SK-N-SH treated with all-trans-retinoic acid at 6 μM for 48 hours (cell line): ENCODE measurements at regions not wholly inside any gene's neighbourhood (a gene's known extent, or its start where the extent isn't known, plus 50 kb on each side); places are given as distances from the start of the nearest gene placed in this dataset.

Experiments used
- ARNTL ChIP-seq: fragments of 450-650 bp; formaldehyde crosslinking; IDR thresholded peaks from 2 replicates; pipeline ENCODE4 v1.5.0; 2020; ENCODE audit warnings: low read depth, mild to moderate bottlenecking, moderate library complexity, borderline replicate concordance
- CREB5 ChIP-seq: fragments of 250-450 bp; sonication (Bioruptor Pico); IDR thresholded peaks from 2 replicates; pipeline ENCODE4 v1.5.1; 2020; ENCODE audit warnings: low read depth, mild to moderate bottlenecking, moderate library complexity
- CSDC2 ChIP-seq: fragments of 250-450 bp; sonication (Bioruptor Pico); IDR thresholded peaks from 2 replicates; pipeline ENCODE4 v1.5.0; 2020; ENCODE audit warnings: mild to moderate bottlenecking, moderate library complexity
- ESRRG ChIP-seq: fragments of 250-450 bp; sonication (Bioruptor Pico); IDR thresholded peaks from 2 replicates; pipeline ENCODE4 v1.6.1; 2021; ENCODE audit warnings: mild to moderate bottlenecking
- GLIS3 ChIP-seq: fragments of 250-450 bp; sonication (Bioruptor Pico); IDR thresholded peaks from 2 replicates; pipeline ENCODE4 v1.5.0; 2020; ENCODE audit warnings: mild to moderate bottlenecking, moderate library complexity
- ISL1 ChIP-seq: fragments of 250-450 bp; sonication (Bioruptor Pico); IDR thresholded peaks from 2 replicates; pipeline ENCODE4 v2.1.2; 2022; ENCODE audit warnings: mild to moderate bottlenecking, moderate library complexity
- PATZ1 ChIP-seq: fragments of 250-450 bp; sonication (Bioruptor Pico); IDR thresholded peaks from 2 replicates; pipeline ENCODE4 v1.8.0; 2020; ENCODE audit warnings: mild to moderate bottlenecking, moderate library complexity, borderline replicate concordance
- POU6F1 ChIP-seq: fragments of 250-450 bp; sonication (Bioruptor Pico); IDR thresholded peaks from 2 replicates; pipeline ENCODE4 v1.8.0; 2021; ENCODE audit warnings: low read depth, mild to moderate bottlenecking, moderate library complexity, borderline replicate concordance
- TOX ChIP-seq: fragments of 250-450 bp; sonication (Bioruptor Pico); IDR thresholded peaks from 2 replicates; pipeline ENCODE4 v1.8.0; 2021; ENCODE audit warnings: mild to moderate bottlenecking, moderate library complexity, borderline replicate concordance
- ZFP3 ChIP-seq: fragments of 250-450 bp; sonication (Bioruptor Pico); IDR thresholded peaks from 2 replicates; pipeline ENCODE4 v1.5.0; 2020; ENCODE audit warnings: mild to moderate bottlenecking, moderate library complexity
- ZFP30 ChIP-seq: fragments of 450-650 bp; formaldehyde crosslinking; IDR thresholded peaks from 2 replicates; pipeline ENCODE4 v1.5.0; 2022; ENCODE audit warnings: mild to moderate bottlenecking, moderate library complexity
- ZNF565 ChIP-seq: fragments of 450-650 bp; formaldehyde crosslinking; conservative IDR thresholded peaks from 2 replicates; pipeline ENCODE4 v1.5.0; 2020; ENCODE audit warnings: low read depth, mild to moderate bottlenecking, moderate library complexity
- ZNF70 ChIP-seq: fragments of 450-650 bp; formaldehyde crosslinking; IDR thresholded peaks from 2 replicates; pipeline ENCODE4 v1.5.0; 2020; ENCODE audit warnings: mild to moderate bottlenecking, moderate library complexity

- TF ChIP-seq GLIS3 (CRISPR knock-in tag), result no peak
- TF ChIP-seq TOX (CRISPR knock-in tag), result no peak
- TF ChIP-seq PATZ1 (CRISPR knock-in tag), result no peak
- TF ChIP-seq ZFP30, result no peak
- no peak for TF ChIP-seq ZNF70 (CRISPR knock-in tag)
- TF ChIP-seq ARNTL, result no peak
- no peak for TF ChIP-seq CSDC2 (CRISPR knock-in tag)
- TF ChIP-seq ZNF565 (CRISPR knock-in tag), result no peak
- TF ChIP-seq CREB5 (CRISPR knock-in tag), result no peak
- no peak for TF ChIP-seq ZFP3 (CRISPR knock-in tag)
- no peak for TF ChIP-seq POU6F1 (CRISPR knock-in tag)
- no peak for TF ChIP-seq ISL1
- no peak for TF ChIP-seq ESRRG (CRISPR knock-in tag)
Observed at GRCh38 chr6:92259171-92259570, 1160.2 kb downstream of the EPHA7 start.
